Smooth muscle cell (in vitro differentiated cells): ENCODE measurements at regions not wholly inside any gene's neighbourhood (a gene's known extent, or its start where the extent isn't known, plus 50 kb on each side); places are given as distances from the start of the nearest gene placed in this dataset.

Source experiments
- DNase-seq: peaks from one replicate; lab custom pipeline; 2025; ENCODE audit not compliant: unreplicated experiment; lab: John Stamatoyannopoulos, UW
- H2AFZ ChIP-seq: fragments of 200-600 bp; sonication (generic); 2 replicates; pipeline ENCODE4 v1.6.0; 2016; ENCODE audit warnings: antibody characterized with exemption, low read depth, mild to moderate bottlenecking
- H3F3A ChIP-seq: fragments of 200-600 bp; sonication (generic); 2 replicates; pipeline ENCODE4 v1.6.0; 2017; ENCODE audit warnings: antibody characterized with exemption, low read depth
- H3K27ac ChIP-seq: fragments of 200-600 bp; sonication (generic); 2 replicates; pipeline ENCODE4 v1.5.1; 2016; ENCODE audit warnings: low read depth, mild to moderate bottlenecking
- H3K27me3 ChIP-seq: fragments of 200-600 bp; sonication (generic); 2 replicates; pipeline ENCODE4 v1.6.1; 2016; ENCODE audit warnings: low read depth, mild to moderate bottlenecking
- H3K36me3 ChIP-seq: fragments of 200-600 bp; sonication (generic); 2 replicates; pipeline ENCODE4 v1.5.1; 2016; ENCODE audit warnings: low read depth
- H3K4me1 ChIP-seq: fragments of 200-600 bp; sonication (generic); 2 replicates; pipeline ENCODE4 v1.5.1; 2016; ENCODE audit warnings: low read depth
- H3K4me2 ChIP-seq: fragments of 200-600 bp; sonication (generic); 2 replicates; pipeline ENCODE4 v1.6.0; 2016; ENCODE audit warnings: mild to moderate bottlenecking
- H3K4me3 ChIP-seq: fragments of 200-600 bp; sonication (generic); 2 replicates; pipeline ENCODE4 v1.5.1; 2016; ENCODE audit warnings: mild to moderate bottlenecking
- H3K79me2 ChIP-seq: fragments of 200-600 bp; sonication (generic); 2 replicates; pipeline ENCODE4 v1.6.0; 2016; ENCODE audit warnings: low read depth, mild to moderate bottlenecking
- H3K9ac ChIP-seq: fragments of 200-600 bp; sonication (generic); 2 replicates; pipeline ENCODE4 v1.6.0; 2016; ENCODE audit warnings: low read depth
- H3K9me3 ChIP-seq: fragments of 200-600 bp; sonication (generic); replicated peaks from 2 replicates; pipeline ENCODE4 v1.5.1; 2016; ENCODE audit warnings: low read depth
- H4K20me1 ChIP-seq: fragments of 200-600 bp; sonication (generic); 2 replicates; pipeline ENCODE4 v1.6.0; 2016; ENCODE audit warnings: low read depth
- CTCF ChIP-seq: fragments of 200-600 bp; sonication (generic); IDR thresholded peaks from 2 replicates; pipeline ENCODE4 v1.5.1; 2017; ENCODE audit warnings: borderline replicate concordance, mild to moderate bottlenecking, antibody characterized with exemption; ENCODE audit not compliant: insufficient read depth, poor library complexity, severe bottlenecking
- WGBS: methylation state at CpG from one replicate; pipeline ENCODE4 v1.1.7; 2016; ENCODE audit warnings: low lambda C conversion rate; 5-methylcytosine and 5-hydroxymethylcytosine counted together

- no peak for DNase-seq
- no peak overlapping the region for H3K9ac ChIP-seq
- TF ChIP-seq CTCF = no peak
Observed at GRCh38 chr6:165978476-165978875, 189.2 kb downstream of the TBXT start.

GRCh38 chr6:165976684-165977083 lies 191.0 kb downstream of the TBXT start:
- H3K9ac ChIP-seq = no peak overlapping the region
- H3K4me2 ChIP-seq = no peak overlapping the region
- H4K20me1 ChIP-seq = no peaks in the 10 kb centered on the region
- no peak overlapping the region for H3K4me3 ChIP-seq
- H3K4me1 ChIP-seq = no peaks in the 10 kb centered on the region
- DNase-seq = no peak
- no peaks in the 10 kb centered on the region for H3K9me3 ChIP-seq
- no peak for TF ChIP-seq CTCF
- no peaks in the 10 kb centered on the region for H3K79me2 ChIP-seq
- H3F3A ChIP-seq = no peaks in the 10 kb centered on the region
- no peaks in the 10 kb centered on the region for H3K36me3 ChIP-seq
- peaks cover 15% of the 10 kb centered on the region for H3K27me3 ChIP-seq
- no peak overlapping the region for H3K27ac ChIP-seq
- no peak overlapping the region for H2AFZ ChIP-seq
- 83% methylated on average over 7 of the region's 7 CpGs for WGBS

More at GRCh38 chr6:165978476-165978875, 189.2 kb downstream of the TBXT start:
- Histone ChIP-seq H2AFZ (no peak overlapping the region), H3K4me3 (no peak overlapping the region), H4K20me1 (no peaks in the 10 kb centered on the region), H3F3A (no peaks in the 10 kb centered on the region), H3K4me2 (no peak overlapping the region), H3K27me3 (peaks cover 22% of the 10 kb centered on the region), H3K4me1 (no peaks in the 10 kb centered on the region), H3K36me3 (no peaks in the 10 kb centered on the region), H3K79me2 (no peaks in the 10 kb centered on the region), H3K9me3 (no peaks in the 10 kb centered on the region), H3K27ac (no peak overlapping the region)
- WGBS = 89% methylated on average over 3 of the region's 3 CpGs

GRCh38 chr6:165974817-165975216 lies 192.8 kb downstream of the TBXT start:
- TF ChIP-seq CTCF = no peak
- Histone ChIP-seq H4K20me1 (no peaks in the 10 kb centered on the region), H3K9me3 (no peaks in the 10 kb centered on the region), H3K27me3 (peaks cover 6% of the 10 kb centered on the region), H3K4me3 (no peak overlapping the region), H2AFZ (no peak overlapping the region), H3K4me2 (no peak overlapping the region), H3K79me2 (no peaks in the 10 kb centered on the region), H3K27ac (no peak overlapping the region), H3K36me3 (no peaks in the 10 kb centered on the region), H3K9ac (no peak overlapping the region), H3F3A (no peaks in the 10 kb centered on the region), H3K4me1 (no peaks in the 10 kb centered on the region)
- DNase-seq = no peak
- 84% methylated on average over 7 of the region's 7 CpGs for WGBS

GRCh38 chr6:165973473-165973872 lies 194.2 kb downstream of the TBXT start:
- H2AFZ ChIP-seq = no peak overlapping the region
- H3K4me1 ChIP-seq = no peaks in the 10 kb centered on the region
- no peaks in the 10 kb centered on the region for H3K79me2 ChIP-seq
- H3K36me3 ChIP-seq = no peaks in the 10 kb centered on the region
- DNase-seq = no peak
- no peaks in the 10 kb centered on the region for H3K9me3 ChIP-seq
- TF ChIP-seq CTCF = no peak
- no peaks in the 10 kb centered on the region for H3F3A ChIP-seq
- H3K27ac ChIP-seq = no peak overlapping the region
- H4K20me1 ChIP-seq = no peaks in the 10 kb centered on the region
- no peak overlapping the region for H3K9ac ChIP-seq
- WGBS = 93% methylated on average over 7 of the region's 7 CpGs
- H3K4me3 ChIP-seq = no peak overlapping the region
- H3K27me3 ChIP-seq = peaks cover 6% of the 10 kb centered on the region
- no peak overlapping the region for H3K4me2 ChIP-seq
